ENCODE measurements at regions not wholly inside any gene's neighbourhood (a gene's known extent, or its start where the extent isn't known, plus 50 kb on each side); places are given as distances from the start of the nearest gene placed in this dataset.

DNA sequence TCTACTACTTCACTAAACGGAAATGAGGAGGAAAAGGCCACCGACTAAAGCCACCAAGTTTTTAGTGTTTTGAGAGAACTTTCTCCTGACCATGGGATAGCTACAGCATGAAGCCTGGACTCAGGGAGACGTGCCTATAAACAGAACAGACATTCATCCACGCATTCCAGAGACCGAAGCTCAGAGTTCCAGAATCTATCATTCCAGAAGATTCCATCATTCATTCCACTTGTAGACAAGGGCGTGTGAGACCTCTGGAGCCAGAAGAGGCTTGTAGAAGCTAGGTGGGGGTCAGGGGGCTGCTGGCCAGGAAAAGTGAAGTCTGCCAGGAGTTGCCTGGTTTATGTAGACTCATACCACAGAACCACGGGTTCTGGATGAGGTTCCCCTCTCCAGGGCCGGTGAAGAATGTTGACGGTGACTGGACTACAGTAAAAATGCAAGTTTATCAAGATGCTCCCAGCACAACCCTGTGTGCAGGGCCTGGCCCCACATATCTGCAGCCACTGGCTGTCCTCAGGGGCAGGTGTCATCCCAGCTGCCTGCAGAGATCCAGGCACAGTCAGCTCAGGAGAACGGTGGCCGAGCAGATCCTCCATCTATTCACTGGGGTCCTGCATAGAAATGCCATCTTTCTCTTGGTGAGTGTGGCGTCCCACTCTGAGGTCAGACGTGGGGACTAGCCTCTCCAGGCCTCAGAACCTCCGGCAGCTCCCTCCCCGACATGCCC, 215.7 kb downstream of the USP6NL start:
- no peaks in the 10 kb centered on the region for H4K20me1 ChIP-seq (ENCODE audit: insufficient read depth)
- no peaks in the 10 kb centered on the region for H3K9me2 ChIP-seq
- no peaks in the 10 kb centered on the region for H3K9me3 ChIP-seq
- TF ChIP-seq, protein P1, sequence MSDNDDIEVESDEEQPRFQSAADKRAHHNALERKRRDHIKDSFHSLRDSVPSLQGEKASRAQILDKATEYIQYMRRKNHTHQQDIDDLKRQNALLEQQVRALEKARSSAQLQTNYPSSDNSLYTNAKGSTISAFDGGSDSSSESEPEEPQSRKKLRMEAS (IDR thresholded peaks at IDR 0.05; ENCODE audit: low read depth) = no peak
- TF ChIP-seq ELF1 (IDR thresholded peaks at IDR 0.05) (no peak), SMC3 (IDR thresholded peaks at IDR 0.05; ENCODE audit: low read depth, low read length) (no peak), NRF1 (IDR thresholded peaks at IDR 0.05; ENCODE audit: low read depth, low read length) (no peak), RFX5 (IDR thresholded peaks at IDR 0.05; ENCODE audit: low read length) (no peak), TAF1 (IDR thresholded peaks at IDR 0.05; ENCODE audit: borderline replicate concordance, low read depth, low read length) (no peak), CHD2 (IDR thresholded peaks at IDR 0.05; ENCODE audit: low read length, partially characterized antibody) (no peak)
- H3K27ac ChIP-seq (ENCODE audit: low read depth in 2 of 2, low read length in 1 of 2) = no peak overlapping the region
- H3F3A ChIP-seq (replicated peaks; ENCODE audit: insufficient read depth) = no peaks in the 10 kb centered on the region
- no peaks in the 10 kb centered on the region for H3K79me2 ChIP-seq (ENCODE audit: insufficient read depth)
- no peaks in the 10 kb centered on the region for H3K36me3 ChIP-seq (replicated peaks in 1 of 2; ENCODE audit: control insufficient read depth in 1 of 2, insufficient read depth in 2 of 2, low read length in 1 of 2)
- H3K27me3 ChIP-seq (ENCODE audit: insufficient read depth) = no peaks in the 10 kb centered on the region
- no peak overlapping the region for H3K9ac ChIP-seq
- no peak overlapping the region for H3K4me3 ChIP-seq (ENCODE audit: low read depth in 2 of 2, low read length in 1 of 2)
- 32% methylated on average over 12 of the region's 15 CpGs for WGBS (ENCODE audit: low lambda C conversion rate)
- H3K4me2 ChIP-seq = no peak overlapping the region
- ChIA-PET CTCF (interaction anchor here (1.1 kb wide), 1 partner anchor 77 kb away, joined by 3 read pairs; no protein-coding TSS in a partner anchor), POLR2A (no interaction called here)
- H2AFZ ChIP-seq (ENCODE audit: low read depth) = no peak overlapping the region
- no peak for DNase-seq
- H3K4me1 ChIP-seq (ENCODE audit: control insufficient read depth in 1 of 2, insufficient read depth in 2 of 2, low read depth in 1 of 2, low read length in 1 of 2) = no peaks in the 10 kb centered on the region

DNA sequence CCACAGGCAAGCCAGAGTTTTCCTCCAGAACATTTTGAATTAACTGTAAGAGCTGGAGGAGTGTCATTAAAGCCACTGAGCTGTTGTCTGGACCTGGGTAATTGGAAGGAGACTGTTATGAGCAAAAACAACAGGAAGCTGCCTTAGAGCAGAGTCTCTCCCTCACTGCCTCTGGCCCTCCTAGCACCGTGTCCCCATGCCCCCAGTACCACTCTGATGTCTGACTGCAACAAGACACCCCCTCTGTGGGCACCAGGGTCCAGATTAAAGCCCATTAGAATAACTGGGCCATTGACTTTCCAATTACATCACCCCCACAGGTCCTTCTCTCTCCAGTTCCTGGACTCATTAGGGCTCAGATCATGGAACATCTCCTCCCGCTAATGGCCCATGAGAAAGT, 216.3 kb downstream of the USP6NL start:
- Histone ChIP-seq H3K4me1 (ENCODE audit: control insufficient read depth in 1 of 2, insufficient read depth in 2 of 2, low read depth in 1 of 2, low read length in 1 of 2) (no peaks in the 10 kb centered on the region), H4K20me1 (ENCODE audit: insufficient read depth) (no peaks in the 10 kb centered on the region), H3K9me2 (no peaks in the 10 kb centered on the region), H3F3A (replicated peaks; ENCODE audit: insufficient read depth) (no peaks in the 10 kb centered on the region), H3K4me3 (ENCODE audit: low read depth in 2 of 2, low read length in 1 of 2) (no peak overlapping the region), H3K36me3 (replicated peaks in 1 of 2; ENCODE audit: control insufficient read depth in 1 of 2, insufficient read depth in 2 of 2, low read length in 1 of 2) (no peaks in the 10 kb centered on the region), H3K9me3 (no peaks in the 10 kb centered on the region), H3K9ac (no peak overlapping the region), H3K27me3 (ENCODE audit: insufficient read depth) (no peaks in the 10 kb centered on the region), H3K79me2 (ENCODE audit: insufficient read depth) (no peaks in the 10 kb centered on the region), H3K27ac (ENCODE audit: low read depth in 2 of 2, low read length in 1 of 2) (no peak overlapping the region), H2AFZ (ENCODE audit: low read depth) (no peak overlapping the region), H3K4me2 (no peak overlapping the region)
- CTCF ChIA-PET = interaction anchor here (1.1 kb wide), 1 partner anchor 77 kb away, joined by 3 read pairs; no protein-coding TSS in a partner anchor
- TF ChIP-seq SMC3 (IDR thresholded peaks at IDR 0.05; ENCODE audit: low read depth, low read length) (no peak), GATA2 (CRISPR knock-in tag; IDR thresholded peaks at IDR 0.05) (no peak), RXRA (IDR thresholded peaks at IDR 0.05; ENCODE audit: borderline replicate concordance, low read depth) (no peak), TCF12 (IDR thresholded peaks at IDR 0.05) (no peak), RCOR1 (IDR thresholded peaks at IDR 0.05; ENCODE audit: low read length) (no peak), EP300 (IDR thresholded peaks at IDR 0.05; ENCODE audit: borderline replicate concordance in 1 of 2, low read depth in 1 of 2, low read length in 1 of 2) (no peak), POLR2AphosphoS5 (IDR thresholded peaks at IDR 0.05; ENCODE audit: low read depth, low read length) (no peak), FOXM1 (IDR thresholded peaks at IDR 0.05; ENCODE audit: low read depth) (no peak)
- TF ChIP-seq, protein P2, sequence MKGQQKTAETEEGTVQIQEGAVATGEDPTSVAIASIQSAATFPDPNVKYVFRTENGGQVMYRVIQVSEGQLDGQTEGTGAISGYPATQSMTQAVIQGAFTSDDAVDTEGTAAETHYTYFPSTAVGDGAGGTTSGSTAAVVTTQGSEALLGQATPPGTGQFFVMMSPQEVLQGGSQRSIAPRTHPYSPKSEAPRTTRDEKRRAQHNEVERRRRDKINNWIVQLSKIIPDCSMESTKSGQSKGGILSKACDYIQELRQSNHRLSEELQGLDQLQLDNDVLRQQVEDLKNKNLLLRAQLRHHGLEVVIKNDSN (IDR thresholded peaks at IDR 0.05; ENCODE audit: borderline replicate concordance, low read depth) = no peak
- TF ChIP-seq, protein P3, sequence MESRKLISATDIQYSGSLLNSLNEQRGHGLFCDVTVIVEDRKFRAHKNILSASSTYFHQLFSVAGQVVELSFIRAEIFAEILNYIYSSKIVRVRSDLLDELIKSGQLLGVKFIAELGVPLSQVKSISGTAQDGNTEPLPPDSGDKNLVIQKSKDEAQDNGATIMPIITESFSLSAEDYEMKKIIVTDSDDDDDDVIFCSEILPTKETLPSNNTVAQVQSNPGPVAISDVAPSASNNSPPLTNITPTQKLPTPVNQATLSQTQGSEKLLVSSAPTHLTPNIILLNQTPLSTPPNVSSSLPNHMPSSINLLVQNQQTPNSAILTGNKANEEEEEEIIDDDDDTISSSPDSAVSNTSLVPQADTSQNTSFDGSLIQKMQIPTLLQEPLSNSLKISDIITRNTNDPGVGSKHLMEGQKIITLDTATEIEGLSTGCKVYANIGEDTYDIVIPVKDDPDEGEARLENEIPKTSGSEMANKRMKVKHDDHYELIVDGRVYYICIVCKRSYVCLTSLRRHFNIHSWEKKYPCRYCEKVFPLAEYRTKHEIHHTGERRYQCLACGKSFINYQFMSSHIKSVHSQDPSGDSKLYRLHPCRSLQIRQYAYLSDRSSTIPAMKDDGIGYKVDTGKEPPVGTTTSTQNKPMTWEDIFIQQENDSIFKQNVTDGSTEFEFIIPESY (IDR thresholded peaks at IDR 0.05; ENCODE audit: borderline replicate concordance, low read depth) = no peak
- TF ChIP-seq, protein P4, sequence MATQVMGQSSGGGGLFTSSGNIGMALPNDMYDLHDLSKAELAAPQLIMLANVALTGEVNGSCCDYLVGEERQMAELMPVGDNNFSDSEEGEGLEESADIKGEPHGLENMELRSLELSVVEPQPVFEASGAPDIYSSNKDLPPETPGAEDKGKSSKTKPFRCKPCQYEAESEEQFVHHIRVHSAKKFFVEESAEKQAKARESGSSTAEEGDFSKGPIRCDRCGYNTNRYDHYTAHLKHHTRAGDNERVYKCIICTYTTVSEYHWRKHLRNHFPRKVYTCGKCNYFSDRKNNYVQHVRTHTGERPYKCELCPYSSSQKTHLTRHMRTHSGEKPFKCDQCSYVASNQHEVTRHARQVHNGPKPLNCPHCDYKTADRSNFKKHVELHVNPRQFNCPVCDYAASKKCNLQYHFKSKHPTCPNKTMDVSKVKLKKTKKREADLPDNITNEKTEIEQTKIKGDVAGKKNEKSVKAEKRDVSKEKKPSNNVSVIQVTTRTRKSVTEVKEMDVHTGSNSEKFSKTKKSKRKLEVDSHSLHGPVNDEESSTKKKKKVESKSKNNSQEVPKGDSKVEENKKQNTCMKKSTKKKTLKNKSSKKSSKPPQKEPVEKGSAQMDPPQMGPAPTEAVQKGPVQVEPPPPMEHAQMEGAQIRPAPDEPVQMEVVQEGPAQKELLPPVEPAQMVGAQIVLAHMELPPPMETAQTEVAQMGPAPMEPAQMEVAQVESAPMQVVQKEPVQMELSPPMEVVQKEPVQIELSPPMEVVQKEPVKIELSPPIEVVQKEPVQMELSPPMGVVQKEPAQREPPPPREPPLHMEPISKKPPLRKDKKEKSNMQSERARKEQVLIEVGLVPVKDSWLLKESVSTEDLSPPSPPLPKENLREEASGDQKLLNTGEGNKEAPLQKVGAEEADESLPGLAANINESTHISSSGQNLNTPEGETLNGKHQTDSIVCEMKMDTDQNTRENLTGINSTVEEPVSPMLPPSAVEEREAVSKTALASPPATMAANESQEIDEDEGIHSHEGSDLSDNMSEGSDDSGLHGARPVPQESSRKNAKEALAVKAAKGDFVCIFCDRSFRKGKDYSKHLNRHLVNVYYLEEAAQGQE (IDR thresholded peaks at IDR 0.05; ENCODE audit: low read depth, low read length) = no peak
- TF ChIP-seq, protein P5, sequence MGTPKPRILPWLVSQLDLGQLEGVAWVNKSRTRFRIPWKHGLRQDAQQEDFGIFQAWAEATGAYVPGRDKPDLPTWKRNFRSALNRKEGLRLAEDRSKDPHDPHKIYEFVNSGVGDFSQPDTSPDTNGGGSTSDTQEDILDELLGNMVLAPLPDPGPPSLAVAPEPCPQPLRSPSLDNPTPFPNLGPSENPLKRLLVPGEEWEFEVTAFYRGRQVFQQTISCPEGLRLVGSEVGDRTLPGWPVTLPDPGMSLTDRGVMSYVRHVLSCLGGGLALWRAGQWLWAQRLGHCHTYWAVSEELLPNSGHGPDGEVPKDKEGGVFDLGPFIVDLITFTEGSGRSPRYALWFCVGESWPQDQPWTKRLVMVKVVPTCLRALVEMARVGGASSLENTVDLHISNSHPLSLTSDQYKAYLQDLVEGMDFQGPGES (IDR thresholded peaks at IDR 0.05; ENCODE audit: low read depth, low read length) = no peak
- POLR2A ChIA-PET = no interaction called here
- 20% methylated on average over 2 of the region's 2 CpGs for WGBS (ENCODE audit: low lambda C conversion rate)
- no peak for DNase-seq

Measured in SK-N-SH (cell line).